Mesothelial cell of epicardium (in vitro differentiated cells): ENCODE measurements at regions not wholly inside any gene's neighbourhood (a gene's known extent, or its start where the extent isn't known, plus 50 kb on each side); places are given as distances from the start of the nearest gene placed in this dataset.

Experiments
- DNase-seq, 2 experiments: peaks; one replicate each; pipeline ENCODE4 v3.0.0; 2021; ENCODE audit warnings: low spot score in 2 of 2; ENCODE audit not compliant: unreplicated experiment in 2 of 2
- H3K27ac Mint-ChIP-seq: 2 replicates; pipeline ENCODE4 v1.8.0; 2021; ENCODE audit warnings: mixed read lengths
- H3K27me3 Mint-ChIP-seq: 2 replicates; pipeline ENCODE4 v1.8.0; 2021; ENCODE audit warnings: low read depth, mixed read lengths
- H3K36me3 Mint-ChIP-seq: 2 replicates; pipeline ENCODE4 v1.8.0; 2021; ENCODE audit warnings: mixed read lengths
- H3K4me1 Mint-ChIP-seq: 2 replicates; pipeline ENCODE4 v1.8.0; 2021; ENCODE audit warnings: mixed read lengths
- H3K4me3 Mint-ChIP-seq: 2 replicates; pipeline ENCODE4 v1.8.0; 2021; ENCODE audit warnings: mild to moderate bottlenecking, moderate library complexity, mixed read lengths
- H3K9me3 Mint-ChIP-seq: 2 replicates; pipeline ENCODE4 v1.8.0; 2021; ENCODE audit warnings: mixed read lengths
- CTCF ChIP-seq: fragments of 200-600 bp; sonication (generic); IDR thresholded peaks from one replicate; pipeline ENCODE4 v1.5.0; 2021; ENCODE audit warnings: antibody characterized with exemption; ENCODE audit not compliant: unreplicated experiment

- no peaks in the 10 kb centered on the region for H3K36me3 Mint-ChIP-seq
- H3K4me1 Mint-ChIP-seq, result peaks cover 3% of the 10 kb centered on the region
- peaks cover 35% of the 10 kb centered on the region for H3K27me3 Mint-ChIP-seq
- H3K9me3 Mint-ChIP-seq, result no peaks in the 10 kb centered on the region
- no peak for DNase-seq
- no peak overlapping the region for H3K4me3 Mint-ChIP-seq
- TF ChIP-seq CTCF, result no peak
- no peak overlapping the region for H3K27ac Mint-ChIP-seq
Measured at GRCh38 chr19:28981518-28981917, 231.4 kb downstream of the UQCRFS1 start.

DNA sequence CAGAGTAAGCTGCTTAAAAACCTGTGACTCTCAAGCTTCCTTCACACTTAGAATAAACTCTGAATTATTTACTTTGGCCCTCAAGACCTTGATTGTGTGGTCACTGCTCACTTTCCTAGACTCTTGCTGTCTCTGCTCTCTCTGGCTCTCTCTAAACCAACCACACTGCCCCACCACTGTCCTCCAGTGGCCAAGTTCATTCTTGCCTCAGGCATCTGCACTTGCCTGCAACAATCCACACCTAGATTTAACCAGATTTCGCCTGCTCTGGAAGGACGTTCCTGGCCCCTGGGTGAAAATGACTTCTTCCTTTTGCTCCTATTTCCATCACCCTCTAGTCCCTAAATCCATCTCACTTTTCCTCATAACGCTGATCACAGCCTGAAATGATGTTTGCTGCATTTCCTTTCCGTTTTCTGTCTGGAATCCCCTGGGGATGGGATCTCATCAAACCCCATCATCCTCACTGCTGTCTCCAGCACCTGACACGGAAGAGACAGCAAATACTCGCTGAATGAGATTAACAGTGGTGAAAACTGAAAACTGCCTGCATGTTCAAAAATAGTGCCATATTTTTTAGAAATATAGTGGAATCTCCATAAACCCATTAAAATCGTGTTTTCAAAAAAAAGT lies 232.6 kb downstream of the UQCRFS1 start:
- no peak overlapping the region for H3K27ac Mint-ChIP-seq
- H3K9me3 Mint-ChIP-seq, result no peaks in the 10 kb centered on the region
- no peak overlapping the region for H3K4me3 Mint-ChIP-seq
- no peaks in the 10 kb centered on the region for H3K36me3 Mint-ChIP-seq
- H3K4me1 Mint-ChIP-seq, result peaks cover 3% of the 10 kb centered on the region
- TF ChIP-seq CTCF, result no peak
- H3K27me3 Mint-ChIP-seq, result peaks cover 26% of the 10 kb centered on the region
- DNase-seq, result no peak

GRCh38 chr19:28977826-28978225 lies 235.1 kb downstream of the UQCRFS1 start:
- no peak for DNase-seq
- TF ChIP-seq CTCF, result no peak
- H3K9me3 Mint-ChIP-seq, result no peaks in the 10 kb centered on the region

DNA sequence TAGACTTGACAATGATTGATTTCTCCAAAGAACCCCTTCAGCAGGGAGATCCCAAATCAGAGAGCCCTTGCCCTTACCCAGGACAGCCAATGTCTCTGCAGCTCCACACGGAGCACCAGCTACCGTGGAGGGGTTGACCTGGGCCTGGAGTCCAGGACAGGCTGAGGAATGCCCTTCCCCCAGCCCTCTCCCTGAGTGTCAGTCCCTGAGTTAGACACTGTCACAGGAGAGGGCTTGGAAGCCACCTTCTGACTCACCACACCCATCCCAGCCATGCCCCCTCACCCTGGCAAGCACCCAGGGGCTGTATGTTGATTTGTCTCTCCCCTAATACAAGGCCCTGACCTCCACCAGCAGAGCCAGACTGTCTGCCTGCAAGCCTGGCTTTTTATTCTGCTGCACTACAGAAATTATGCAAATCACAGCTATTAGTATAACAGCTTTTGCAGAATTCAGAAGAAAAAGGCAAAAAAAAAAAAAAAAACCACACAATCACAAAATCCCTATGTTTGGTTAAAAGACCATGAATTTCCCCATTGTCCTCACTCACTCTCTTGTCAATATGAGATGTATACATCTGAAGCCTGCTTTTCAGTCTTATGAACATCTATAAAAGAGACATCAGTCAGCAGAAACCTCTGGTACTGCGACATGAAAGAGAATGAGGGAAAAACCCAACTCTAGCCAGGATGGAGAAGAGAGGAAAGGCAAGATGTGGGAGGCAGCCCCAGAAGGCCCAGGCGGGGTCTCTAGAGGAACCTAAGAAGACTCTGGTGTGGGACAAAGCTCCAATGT lies 240.7 kb downstream of the UQCRFS1 start:
- no peaks in the 10 kb centered on the region for H3K36me3 Mint-ChIP-seq
- no peak for TF ChIP-seq CTCF
- no peak for DNase-seq
- H3K4me3 Mint-ChIP-seq, result no peak overlapping the region
- H3K27me3 Mint-ChIP-seq, result peaks cover 8% of the 10 kb centered on the region
- H3K4me1 Mint-ChIP-seq, result peaks cover 2% of the 10 kb centered on the region
- H3K9me3 Mint-ChIP-seq, result no peaks in the 10 kb centered on the region
- no peak overlapping the region for H3K27ac Mint-ChIP-seq

More at GRCh38 chr19:28977826-28978225, 235.1 kb downstream of the UQCRFS1 start:
- peaks cover 3% of the 10 kb centered on the region for H3K4me1 Mint-ChIP-seq
- H3K36me3 Mint-ChIP-seq, result no peaks in the 10 kb centered on the region
- peaks cover 28% of the 10 kb centered on the region for H3K27me3 Mint-ChIP-seq
- H3K27ac Mint-ChIP-seq, result no peak overlapping the region
- no peak overlapping the region for H3K4me3 Mint-ChIP-seq

DNA sequence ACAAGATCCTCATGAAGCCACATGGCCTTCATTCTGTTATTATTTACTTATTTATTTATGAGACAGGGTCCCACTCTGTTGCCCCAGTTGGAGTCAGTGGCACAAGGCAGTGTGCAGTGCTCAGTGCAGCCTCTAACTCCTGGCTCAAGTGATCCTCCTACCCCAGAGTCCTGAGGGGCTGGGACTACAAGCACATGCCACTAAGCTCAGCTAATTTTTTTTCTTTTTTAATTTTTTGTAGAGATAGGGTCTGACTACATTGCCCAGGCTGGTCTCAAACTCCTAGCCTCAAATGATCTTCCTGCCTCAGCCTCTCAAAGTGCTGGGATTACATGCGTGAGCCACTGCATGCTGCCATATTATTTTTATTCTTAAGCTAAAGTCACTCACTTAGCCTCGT lies 241.4 kb downstream of the UQCRFS1 start:
- Mint-ChIP-seq H3K27me3 (peaks cover 10% of the 10 kb centered on the region), H3K36me3 (no peaks in the 10 kb centered on the region), H3K4me1 (peaks cover 2% of the 10 kb centered on the region), H3K4me3 (no peak overlapping the region), H3K9me3 (no peaks in the 10 kb centered on the region), H3K27ac (no peak overlapping the region)
- no peak for DNase-seq
- no peak for TF ChIP-seq CTCF
